GM21576 (cell line): ENCODE measurements at regions not wholly inside any gene's neighbourhood (a gene's known extent, or its start where the extent isn't known, plus 50 kb on each side); places are given as distances from the start of the nearest gene placed in this dataset.

ENCODE experiments used
- ATAC-seq: cut with Tn5 transposase; IDR thresholded peaks from one replicate; pipeline ENCODE4 v1.9.1; 2021; ENCODE audit warnings: mild to moderate bottlenecking, moderate library complexity; ENCODE audit not compliant: unreplicated experiment

- no peak for ATAC-seq
Measured at GRCh38 chr13:47281991-47282390, 385.1 kb upstream of the HTR2A start.

- ATAC-seq, result no peak
Measured at GRCh38 chr13:47279920-47280319, 383.1 kb upstream of the HTR2A start.

- ATAC-seq, result no peak
Measured at GRCh38 chr13:47277774-47278173, 380.9 kb upstream of the HTR2A start.

- ATAC-seq, result no peak
Measured at GRCh38 chr13:47268270-47268669, 371.4 kb upstream of the HTR2A start.

- ATAC-seq, result no peak
Measured at GRCh38 chr13:47258384-47258783, 361.5 kb upstream of the HTR2A start.

- ATAC-seq, result no peak
Measured at GRCh38 chr13:47256618-47257017, 359.8 kb upstream of the HTR2A start.

GRCh38 chr13:47252627-47253026, 355.8 kb upstream of the HTR2A start:
- no peak for ATAC-seq

- no peak for ATAC-seq
Measured at GRCh38 chr13:47251771-47252170, 354.9 kb upstream of the HTR2A start.

GRCh38 chr13:47250146-47250545, 353.3 kb upstream of the HTR2A start:
- ATAC-seq, result no peak

GRCh38 chr13:47249266-47249665, 352.4 kb upstream of the HTR2A start:
- ATAC-seq, result no peak

- no peak for ATAC-seq
Measured at GRCh38 chr13:47241446-47241845, 344.6 kb upstream of the HTR2A start.

GRCh38 chr13:47239025-47239424, 342.2 kb upstream of the HTR2A start:
- ATAC-seq, result no peak

GRCh38 chr13:47237571-47237970, 340.7 kb upstream of the HTR2A start:
- no peak for ATAC-seq

- no peak for ATAC-seq
Measured at GRCh38 chr13:47233734-47234133, 336.9 kb upstream of the HTR2A start.

GRCh38 chr13:47232516-47232915, 335.7 kb upstream of the HTR2A start:
- no peak for ATAC-seq

GRCh38 chr13:47230155-47230554, 333.3 kb upstream of the HTR2A start:
- ATAC-seq, result no peak

- no peak for ATAC-seq
Measured at GRCh38 chr13:47226516-47226915, 329.7 kb upstream of the HTR2A start.

GRCh38 chr13:47220453-47221140, 323.7 kb upstream of the HTR2A start:
- ATAC-seq, result no peak

- ATAC-seq, result no peak
Measured at GRCh38 chr13:47218611-47219010, 321.8 kb upstream of the HTR2A start.

GRCh38 chr13:47216176-47216822, 319.4 kb upstream of the HTR2A start:
- peak; percentile 52 for ATAC-seq

- ATAC-seq, result no peak
Measured at GRCh38 chr13:47215736-47216135, 318.9 kb upstream of the HTR2A start.

- no peak for ATAC-seq
Measured at GRCh38 chr13:47213047-47213446, 316.2 kb upstream of the HTR2A start.

GRCh38 chr13:47211106-47211505, 314.3 kb upstream of the HTR2A start:
- ATAC-seq, result no peak
